ENCODE measurements at regions not wholly inside any gene's neighbourhood (a gene's known extent, or its start where the extent isn't known, plus 50 kb on each side); places are given as distances from the start of the nearest gene placed in this dataset.

- Mint-ChIP-seq H3K36me3 (ENCODE audit: insufficient read depth in 2 of 2) (no peaks in the 10 kb centered on the region), H3K27ac (no peak overlapping the region), H3K4me1 (ENCODE audit: low read depth) (no peaks in the 10 kb centered on the region), H3K27me3 (ENCODE audit: low read depth) (peaks cover 33% of the 10 kb centered on the region), H3K4me3 (no peak overlapping the region), H3K9me3 (no peaks in the 10 kb centered on the region)
- DNase-seq (no peak), ATAC-seq (replicated peaks in 1 of 2) (no peak)
Measured at GRCh38 chr5:1975898-1976765, 93.4 kb upstream of the IRX4 start.

GRCh38 chr5:1975406-1975715 lies 92.6 kb upstream of the IRX4 start:
- Mint-ChIP-seq H3K27me3 (ENCODE audit: low read depth) (peaks cover 33% of the 10 kb centered on the region), H3K36me3 (ENCODE audit: insufficient read depth in 2 of 2) (no peaks in the 10 kb centered on the region), H3K27ac (no peak overlapping the region), H3K9me3 (no peaks in the 10 kb centered on the region), H3K4me3 (no peak overlapping the region), H3K4me1 (ENCODE audit: low read depth) (no peaks in the 10 kb centered on the region)
- ATAC-seq (replicated peaks in 1 of 2) (no peak), DNase-seq (no peak)

GRCh38 chr5:1974501-1975405 lies 92.0 kb upstream of the IRX4 start:
- no peak for DNase-seq
- H3K4me1 Mint-ChIP-seq (ENCODE audit: low read depth), result no peaks in the 10 kb centered on the region
- H3K27me3 Mint-ChIP-seq (ENCODE audit: low read depth), result peaks cover 30% of the 10 kb centered on the region
- H3K36me3 Mint-ChIP-seq (ENCODE audit: insufficient read depth in 2 of 2), result no peaks in the 10 kb centered on the region
- no peak overlapping the region for H3K27ac Mint-ChIP-seq
- H3K4me3 Mint-ChIP-seq, result no peak overlapping the region
- H3K9me3 Mint-ChIP-seq, result no peaks in the 10 kb centered on the region
- no peak for ATAC-seq (replicated peaks in 1 of 2)

- H3K27ac Mint-ChIP-seq, result no peak overlapping the region
- no peak overlapping the region for H3K4me3 Mint-ChIP-seq
- H3K4me1 Mint-ChIP-seq (ENCODE audit: low read depth), result no peaks in the 10 kb centered on the region
- no peaks in the 10 kb centered on the region for H3K9me3 Mint-ChIP-seq
- no peak for ATAC-seq (replicated peaks in 1 of 2)
- no peaks in the 10 kb centered on the region for H3K36me3 Mint-ChIP-seq (ENCODE audit: insufficient read depth in 2 of 2)
- no peak for DNase-seq
- peaks cover 27% of the 10 kb centered on the region for H3K27me3 Mint-ChIP-seq (ENCODE audit: low read depth)
Measured at GRCh38 chr5:1974081-1974480, 91.4 kb upstream of the IRX4 start.

- DNase-seq (no peak), ATAC-seq (replicated peaks in 1 of 2) (no peak)
- no peak overlapping the region for H3K27ac Mint-ChIP-seq
- H3K4me1 Mint-ChIP-seq (ENCODE audit: low read depth), result no peaks in the 10 kb centered on the region
- no peaks in the 10 kb centered on the region for H3K9me3 Mint-ChIP-seq
- no peaks in the 10 kb centered on the region for H3K36me3 Mint-ChIP-seq (ENCODE audit: insufficient read depth in 2 of 2)
- no peak overlapping the region for H3K4me3 Mint-ChIP-seq
- peaks cover 27% of the 10 kb centered on the region for H3K27me3 Mint-ChIP-seq (ENCODE audit: low read depth)
Measured at GRCh38 chr5:1973391-1974013, 90.8 kb upstream of the IRX4 start.

GRCh38 chr5:1971944-1972343 lies 89.2 kb upstream of the IRX4 start:
- H3K27ac Mint-ChIP-seq, result no peak overlapping the region
- H3K27me3 Mint-ChIP-seq (ENCODE audit: low read depth), result peaks cover 21% of the 10 kb centered on the region
- no peaks in the 10 kb centered on the region for H3K4me1 Mint-ChIP-seq (ENCODE audit: low read depth)
- ATAC-seq (replicated peaks in 1 of 2), result no peak
- no peak overlapping the region for H3K4me3 Mint-ChIP-seq
- no peaks in the 10 kb centered on the region for H3K9me3 Mint-ChIP-seq
- no peak for DNase-seq
- no peaks in the 10 kb centered on the region for H3K36me3 Mint-ChIP-seq (ENCODE audit: insufficient read depth in 2 of 2)

GRCh38 chr5:1967736-1968135 lies 85.0 kb upstream of the IRX4 start:
- no peak for DNase-seq
- Mint-ChIP-seq H3K36me3 (ENCODE audit: insufficient read depth in 2 of 2) (no peaks in the 10 kb centered on the region), H3K27ac (no peak overlapping the region), H3K4me3 (no peak overlapping the region), H3K4me1 (ENCODE audit: low read depth) (no peaks in the 10 kb centered on the region), H3K27me3 (ENCODE audit: low read depth) (no peaks in the 10 kb centered on the region), H3K9me3 (no peaks in the 10 kb centered on the region)
- no peak for ATAC-seq (replicated peaks in 1 of 2)

- no peak overlapping the region for H3K27ac Mint-ChIP-seq
- H3K4me1 Mint-ChIP-seq (ENCODE audit: low read depth), result no peaks in the 10 kb centered on the region
- no peak for ATAC-seq (replicated peaks in 1 of 2)
- no peak for DNase-seq
- no peaks in the 10 kb centered on the region for H3K36me3 Mint-ChIP-seq (ENCODE audit: insufficient read depth in 2 of 2)
- H3K9me3 Mint-ChIP-seq, result no peaks in the 10 kb centered on the region
- H3K27me3 Mint-ChIP-seq (ENCODE audit: low read depth), result no peaks in the 10 kb centered on the region
- H3K4me3 Mint-ChIP-seq, result no peak overlapping the region
Measured at GRCh38 chr5:1966461-1966860, 83.7 kb upstream of the IRX4 start.

- no peaks in the 10 kb centered on the region for H3K4me1 Mint-ChIP-seq (ENCODE audit: low read depth)
- H3K27me3 Mint-ChIP-seq (ENCODE audit: low read depth), result no peaks in the 10 kb centered on the region
- no peaks in the 10 kb centered on the region for H3K36me3 Mint-ChIP-seq (ENCODE audit: insufficient read depth in 2 of 2)
- H3K9me3 Mint-ChIP-seq, result no peaks in the 10 kb centered on the region
- ATAC-seq (replicated peaks in 1 of 2) (no peak), DNase-seq (no peak)
- no peak overlapping the region for H3K27ac Mint-ChIP-seq
- no peak overlapping the region for H3K4me3 Mint-ChIP-seq
Measured at GRCh38 chr5:1965925-1966324, 83.2 kb upstream of the IRX4 start.

- Mint-ChIP-seq H3K4me3 (no peak overlapping the region), H3K27me3 (ENCODE audit: low read depth) (no peaks in the 10 kb centered on the region), H3K9me3 (no peaks in the 10 kb centered on the region), H3K4me1 (ENCODE audit: low read depth) (no peaks in the 10 kb centered on the region), H3K36me3 (ENCODE audit: insufficient read depth in 2 of 2) (no peaks in the 10 kb centered on the region), H3K27ac (no peak overlapping the region)
- DNase-seq (no peak), ATAC-seq (replicated peaks in 1 of 2) (no peak)
Measured at GRCh38 chr5:1963941-1964451, 81.3 kb upstream of the IRX4 start.

GRCh38 chr5:1963358-1963757 lies 80.6 kb upstream of the IRX4 start:
- H3K27ac Mint-ChIP-seq, result no peak overlapping the region
- DNase-seq, result no peak
- H3K4me1 Mint-ChIP-seq (ENCODE audit: low read depth), result no peaks in the 10 kb centered on the region
- H3K36me3 Mint-ChIP-seq (ENCODE audit: insufficient read depth in 2 of 2), result no peaks in the 10 kb centered on the region
- no peak for ATAC-seq (replicated peaks in 1 of 2)
- H3K4me3 Mint-ChIP-seq, result no peak overlapping the region
- H3K9me3 Mint-ChIP-seq, result no peaks in the 10 kb centered on the region
- H3K27me3 Mint-ChIP-seq (ENCODE audit: low read depth), result no peaks in the 10 kb centered on the region

GRCh38 chr5:1962619-1963355 lies 80.1 kb upstream of the IRX4 start:
- DNase-seq (no peak), ATAC-seq (replicated peaks in 1 of 2) (no peak)
- Mint-ChIP-seq H3K27me3 (ENCODE audit: low read depth) (no peaks in the 10 kb centered on the region), H3K27ac (no peak overlapping the region), H3K4me3 (no peak overlapping the region), H3K4me1 (ENCODE audit: low read depth) (no peaks in the 10 kb centered on the region), H3K9me3 (no peaks in the 10 kb centered on the region), H3K36me3 (ENCODE audit: insufficient read depth in 2 of 2) (no peaks in the 10 kb centered on the region)
